Hepatocyte (in vitro differentiated cells): ENCODE measurements at regions not wholly inside any gene's neighbourhood (a gene's known extent, or its start where the extent isn't known, plus 50 kb on each side); places are given as distances from the start of the nearest gene placed in this dataset.

Experiments
- DNase-seq: peaks from one replicate; pipeline ENCODE4 v3.0.0-alpha.2; 2016; ENCODE audit warnings: low spot score
- H2AFZ ChIP-seq: fragments of 200-600 bp; sonication (generic); 2 replicates; pipeline ENCODE4 v1.6.0; 2016; ENCODE audit warnings: antibody characterized with exemption, mild to moderate bottlenecking
- H3K27ac ChIP-seq: fragments of 200-600 bp; sonication (generic); 2 replicates; pipeline ENCODE4 v1.5.1; 2016; ENCODE audit warnings: mild to moderate bottlenecking
- H3K27me3 ChIP-seq: fragments of 200-600 bp; sonication (generic); 2 replicates; pipeline ENCODE4 v1.6.1; 2016
- H3K36me3 ChIP-seq: fragments of 200-600 bp; sonication (generic); replicated peaks from 2 replicates; pipeline ENCODE4 v1.5.1; 2016; ENCODE audit warnings: low read depth; ENCODE audit not compliant: insufficient read depth
- H3K4me1 ChIP-seq: fragments of 200-600 bp; sonication (generic); 2 replicates; pipeline ENCODE4 v1.5.1; 2016; ENCODE audit warnings: mild to moderate bottlenecking, moderate library complexity; ENCODE audit not compliant: insufficient read depth
- H3K4me2 ChIP-seq: fragments of 200-600 bp; sonication (generic); 2 replicates; pipeline ENCODE4 v1.6.0; 2016
- H3K4me3 ChIP-seq: fragments of 200-600 bp; sonication (generic); 2 replicates; pipeline ENCODE4 v1.5.1; 2016; ENCODE audit warnings: mild to moderate bottlenecking
- H3K79me2 ChIP-seq: fragments of 200-600 bp; sonication (generic); 2 replicates; pipeline ENCODE4 v1.6.0; 2017; ENCODE audit warnings: mild to moderate bottlenecking
- H3K9me2 ChIP-seq: fragments of 200-600 bp; sonication (generic); replicated peaks from 2 replicates; pipeline ENCODE4 v1.6.0; 2017; ENCODE audit warnings: mild to moderate bottlenecking; ENCODE audit not compliant: insufficient read depth
- H3K9me3 ChIP-seq: fragments of 200-600 bp; sonication (generic); 2 replicates; pipeline ENCODE4 v1.5.1; 2016; ENCODE audit warnings: low read depth, mild to moderate bottlenecking
- H4K20me1 ChIP-seq: fragments of 200-600 bp; sonication (generic); 2 replicates; pipeline ENCODE4 v1.6.0; 2016; ENCODE audit warnings: mild to moderate bottlenecking; ENCODE audit not compliant: insufficient read depth, poor library complexity, severe bottlenecking
- CTCF ChIP-seq: fragments of 200-600 bp; sonication (generic); IDR thresholded peaks from 2 replicates; pipeline ENCODE4 v1.5.1; 2016; ENCODE audit warnings: antibody characterized with exemption, mild to moderate bottlenecking; ENCODE audit not compliant: poor library complexity
- EZH2 ChIP-seq: fragments of 200-600 bp; sonication (generic); IDR thresholded peaks from 2 replicates; pipeline ENCODE4 v1.6.1; 2016; ENCODE audit warnings: antibody characterized with exemption, mild to moderate bottlenecking, borderline replicate concordance
- EZH2phosphoT487 ChIP-seq: fragments of 200-600 bp; sonication (generic); IDR thresholded peaks from one replicate; pipeline ENCODE4 v1.6.1; 2018; ENCODE audit warnings: antibody characterized with exemption, mild to moderate bottlenecking, low read depth, moderate library complexity; ENCODE audit not compliant: unreplicated experiment, severe bottlenecking
- WGBS: methylation state at CpG from one replicate; pipeline ENCODE4 v1.1.6; 2016; ENCODE audit warnings: low lambda C conversion rate; ENCODE audit errors: missing lambda C conversion rate; 5-methylcytosine and 5-hydroxymethylcytosine counted together

DNA sequence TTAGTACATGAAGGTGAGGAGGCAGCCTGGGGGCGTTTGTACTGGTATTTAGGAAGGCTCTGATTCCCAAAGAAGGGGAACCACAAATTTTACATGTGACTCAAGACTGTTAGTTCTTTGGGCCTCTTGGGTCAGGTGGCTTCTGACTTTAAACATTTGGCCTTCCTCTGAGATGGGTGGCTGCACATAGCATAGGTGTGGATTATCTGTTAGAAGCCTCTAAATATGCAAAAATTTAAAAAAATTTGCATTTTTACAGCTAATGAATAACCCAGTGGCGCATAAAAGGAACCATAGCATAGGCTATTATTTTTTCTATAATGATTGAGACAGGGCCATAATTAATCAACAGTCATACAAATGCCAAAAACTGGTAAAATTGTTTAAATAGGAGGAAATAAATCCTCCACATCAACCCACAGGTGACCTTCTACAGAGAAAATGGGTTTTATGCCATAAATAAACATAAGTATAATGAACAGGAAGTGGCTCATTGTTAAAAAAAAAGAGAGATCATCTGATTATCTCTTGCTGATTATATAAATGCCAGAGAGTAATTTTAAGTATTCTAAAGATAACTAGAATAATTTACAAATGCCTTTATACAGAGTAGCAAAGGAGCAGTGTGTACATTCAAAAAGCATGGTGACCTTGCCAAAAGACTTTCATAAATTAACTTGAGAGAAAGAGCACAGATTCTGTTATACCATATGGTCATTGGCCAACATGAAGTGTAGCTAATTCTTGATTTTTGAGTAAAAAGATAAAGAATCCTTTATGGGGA, 284.2 kb upstream of the ATP2B1 start:
- Histone ChIP-seq H4K20me1 (no peaks in the 10 kb centered on the region), H3K27me3 (no peaks in the 10 kb centered on the region), H3K79me2 (no peaks in the 10 kb centered on the region), H3K9me2 (no peaks in the 10 kb centered on the region), H3K27ac (no peak overlapping the region), H3K4me1 (peaks cover 8% of the 10 kb centered on the region), H2AFZ (no peak overlapping the region), H3K36me3 (no peaks in the 10 kb centered on the region), H3K9me3 (no peaks in the 10 kb centered on the region), H3K4me3 (no peak overlapping the region), H3K4me2 (no peak overlapping the region)
- no peak for TF ChIP-seq CTCF
- TF ChIP-seq EZH2phosphoT487 = no peak
- no peak for TF ChIP-seq EZH2
- DNase-seq = no peak
- 91% methylated on average over 2 of the region's 2 CpGs for WGBS

GRCh38 chr12:89991807-89992590, 283.4 kb upstream of the ATP2B1 start:
- Histone ChIP-seq H3K9me3 (no peaks in the 10 kb centered on the region), H2AFZ (no peak overlapping the region), H3K27me3 (no peaks in the 10 kb centered on the region), H3K4me2 (no peak overlapping the region), H4K20me1 (no peaks in the 10 kb centered on the region), H3K79me2 (no peaks in the 10 kb centered on the region), H3K36me3 (no peaks in the 10 kb centered on the region), H3K4me1 (peaks cover 8% of the 10 kb centered on the region), H3K4me3 (no peak overlapping the region), H3K9me2 (no peaks in the 10 kb centered on the region), H3K27ac (no peak overlapping the region)
- no peak for DNase-seq
- 95% methylated on average over 6 of the region's 6 CpGs for WGBS
- TF ChIP-seq EZH2 (no peak), EZH2phosphoT487 (no peak), CTCF (no peak)

GRCh38 chr12:89988188-89988915, 279.7 kb upstream of the ATP2B1 start:
- 40% methylated on average over 5 of the region's 5 CpGs for WGBS
- DNase-seq = no peak
- Histone ChIP-seq H3K27ac (no peak overlapping the region), H3K9me3 (no peaks in the 10 kb centered on the region), H2AFZ (no peak overlapping the region), H3K4me1 (peaks cover 8% of the 10 kb centered on the region), H3K79me2 (no peaks in the 10 kb centered on the region), H3K4me3 (no peak overlapping the region), H3K36me3 (no peaks in the 10 kb centered on the region), H3K27me3 (no peaks in the 10 kb centered on the region), H3K4me2 (no peak overlapping the region), H3K9me2 (no peaks in the 10 kb centered on the region), H4K20me1 (no peaks in the 10 kb centered on the region)
- no peak for TF ChIP-seq CTCF
- TF ChIP-seq EZH2 = no peak
- TF ChIP-seq EZH2phosphoT487 = no peak
